ENCODE measurements at regions not wholly inside any gene's neighbourhood (a gene's known extent, or its start where the extent isn't known, plus 50 kb on each side); places are given as distances from the start of the nearest gene placed in this dataset.
"Not testable (repeated sequence)": the region's sequence is repeated elsewhere in the genome, so short reads cannot be mapped to it uniquely, and the experiment has no call there.

DNA sequence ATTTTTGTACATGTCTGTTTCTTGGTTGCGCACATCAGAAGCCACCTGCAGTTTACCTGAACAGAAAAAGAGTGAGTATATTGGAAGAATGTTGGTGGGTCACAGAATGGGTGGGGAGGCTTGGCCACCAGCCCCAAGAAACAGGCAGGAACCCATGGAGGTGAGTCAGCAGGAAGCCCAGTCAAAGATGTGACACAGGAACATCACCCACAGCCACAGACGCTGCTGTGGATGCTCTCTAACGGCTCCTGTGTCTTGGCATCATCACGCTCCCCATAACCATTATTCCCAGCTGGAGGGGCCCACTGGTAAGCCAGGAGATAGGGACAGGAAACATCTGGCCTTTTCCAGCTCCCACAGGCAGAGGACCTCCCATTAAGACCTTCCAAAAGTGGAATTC is 94.0 kb upstream of the WSB1 start:
- H3K4me3 ChIP-seq (replicated peaks in 1 of 2; ENCODE audit: low read depth in 2 of 2, low read length in 2 of 2) = no peak overlapping the region
- TF ChIP-seq, protein P1, sequence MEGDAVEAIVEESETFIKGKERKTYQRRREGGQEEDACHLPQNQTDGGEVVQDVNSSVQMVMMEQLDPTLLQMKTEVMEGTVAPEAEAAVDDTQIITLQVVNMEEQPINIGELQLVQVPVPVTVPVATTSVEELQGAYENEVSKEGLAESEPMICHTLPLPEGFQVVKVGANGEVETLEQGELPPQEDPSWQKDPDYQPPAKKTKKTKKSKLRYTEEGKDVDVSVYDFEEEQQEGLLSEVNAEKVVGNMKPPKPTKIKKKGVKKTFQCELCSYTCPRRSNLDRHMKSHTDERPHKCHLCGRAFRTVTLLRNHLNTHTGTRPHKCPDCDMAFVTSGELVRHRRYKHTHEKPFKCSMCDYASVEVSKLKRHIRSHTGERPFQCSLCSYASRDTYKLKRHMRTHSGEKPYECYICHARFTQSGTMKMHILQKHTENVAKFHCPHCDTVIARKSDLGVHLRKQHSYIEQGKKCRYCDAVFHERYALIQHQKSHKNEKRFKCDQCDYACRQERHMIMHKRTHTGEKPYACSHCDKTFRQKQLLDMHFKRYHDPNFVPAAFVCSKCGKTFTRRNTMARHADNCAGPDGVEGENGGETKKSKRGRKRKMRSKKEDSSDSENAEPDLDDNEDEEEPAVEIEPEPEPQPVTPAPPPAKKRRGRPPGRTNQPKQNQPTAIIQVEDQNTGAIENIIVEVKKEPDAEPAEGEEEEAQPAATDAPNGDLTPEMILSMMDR (IDR thresholded peaks at IDR 0.05; ENCODE audit: low read depth, low read length) = no peak
- DNase-seq (ENCODE audit: low read depth in 2 of 2) = peak; percentile 7 to 9

DNA sequence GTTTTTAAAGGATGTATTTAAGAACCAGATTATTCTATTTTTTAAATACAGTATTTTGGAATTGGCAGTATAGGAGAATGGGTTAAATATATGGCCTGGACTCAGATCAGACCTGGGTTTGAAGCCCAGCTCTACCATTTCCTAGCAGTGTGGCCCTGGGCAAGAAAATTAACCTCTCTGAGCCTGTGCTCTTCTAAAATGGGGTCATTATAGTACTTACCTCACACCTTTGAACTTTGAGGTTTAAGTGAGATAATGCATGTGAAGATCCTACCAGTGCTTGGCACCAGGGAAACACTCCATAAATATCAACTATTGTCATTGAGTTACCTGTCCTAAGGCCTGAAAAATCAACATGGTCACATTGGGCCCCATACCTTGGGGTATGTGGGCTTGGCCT is 93.4 kb upstream of the WSB1 start:
- TF ChIP-seq, protein P1 (IDR thresholded peaks at IDR 0.05; ENCODE audit: low read depth, low read length) = no peak
- H3K4me3 ChIP-seq (replicated peaks in 1 of 2; ENCODE audit: low read depth in 2 of 2, low read length in 2 of 2) = no peak overlapping the region
- no peak for DNase-seq (ENCODE audit: low read depth in 2 of 2)

DNA sequence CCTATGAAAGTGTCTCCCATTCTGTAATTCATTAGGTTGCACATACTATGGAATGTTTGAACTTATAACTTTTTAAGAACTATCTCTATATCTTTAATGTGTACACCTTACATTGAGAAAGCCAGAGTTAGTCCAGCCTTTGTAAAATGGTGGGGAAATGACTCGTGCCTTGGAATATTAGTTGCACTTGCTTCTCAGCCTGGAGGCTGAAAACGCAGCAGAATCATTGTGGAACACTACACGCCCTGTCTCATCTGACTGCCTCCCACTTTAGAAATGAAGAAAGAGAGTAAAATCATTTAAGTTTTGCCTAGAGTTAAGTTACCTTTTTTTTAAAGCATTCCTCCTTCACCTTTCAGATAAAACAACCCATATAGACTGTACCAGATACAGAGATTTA is 90.7 kb upstream of the WSB1 start:
- DNase-seq (ENCODE audit: low read depth in 2 of 2) = no peak
- H3K4me3 ChIP-seq (replicated peaks in 1 of 2; ENCODE audit: low read depth in 2 of 2, low read length in 2 of 2) = no peak overlapping the region
- TF ChIP-seq, protein P1 (IDR thresholded peaks at IDR 0.05; ENCODE audit: low read depth, low read length) = no peak

DNA sequence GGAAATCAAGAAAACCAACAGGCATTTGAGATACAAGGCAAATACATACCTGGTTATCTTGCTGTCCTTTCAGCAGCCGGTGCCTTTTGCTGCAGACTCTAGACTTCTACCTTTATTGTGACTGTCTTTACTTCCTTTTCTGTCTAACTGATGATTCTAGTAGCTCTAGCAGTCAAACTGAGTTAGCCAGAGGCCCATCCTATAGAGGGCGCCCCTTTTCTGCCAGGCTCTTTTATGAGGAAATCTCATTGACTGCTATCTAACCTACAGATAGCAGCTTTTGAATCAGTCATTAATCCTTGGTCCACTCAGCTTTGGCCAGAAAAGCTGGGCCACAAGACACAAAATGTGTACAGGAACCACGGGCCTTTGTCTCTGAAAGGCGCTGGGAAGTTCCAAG is 87.5 kb upstream of the WSB1 start:
- DNase-seq (ENCODE audit: low read depth in 2 of 2) = peak; percentile 4 to 9
- TF ChIP-seq, protein P1 (IDR thresholded peaks at IDR 0.05; ENCODE audit: low read depth, low read length) = peak; percentile 5
- H3K4me3 ChIP-seq (replicated peaks in 1 of 2; ENCODE audit: low read depth in 2 of 2, low read length in 2 of 2) = no peak overlapping the region

DNA sequence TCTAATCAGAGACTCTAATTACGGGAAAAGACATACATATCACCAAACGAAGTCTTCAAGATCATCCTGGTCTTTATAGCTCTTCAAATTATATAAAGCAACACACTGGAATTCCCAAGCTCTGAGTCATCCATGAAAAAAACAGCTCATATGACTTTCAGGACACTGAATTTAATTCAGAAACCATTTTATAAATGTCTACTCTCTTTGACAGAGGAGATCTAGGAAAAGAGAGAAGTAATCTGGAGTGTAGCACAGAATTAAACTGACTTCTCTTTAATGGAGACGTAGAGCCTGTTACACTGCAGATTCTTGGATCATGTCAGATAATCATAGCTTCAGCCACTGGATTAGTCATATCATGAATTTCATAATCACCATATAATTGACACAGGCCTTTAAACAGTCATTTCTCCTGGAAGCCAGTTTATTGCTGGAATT is 86.8 kb upstream of the WSB1 start:
- TF ChIP-seq, protein P1 (IDR thresholded peaks at IDR 0.05; ENCODE audit: low read depth, low read length) = no peak
- peak; percentile 60 to 82 for DNase-seq (ENCODE audit: low read depth in 2 of 2)

DNA sequence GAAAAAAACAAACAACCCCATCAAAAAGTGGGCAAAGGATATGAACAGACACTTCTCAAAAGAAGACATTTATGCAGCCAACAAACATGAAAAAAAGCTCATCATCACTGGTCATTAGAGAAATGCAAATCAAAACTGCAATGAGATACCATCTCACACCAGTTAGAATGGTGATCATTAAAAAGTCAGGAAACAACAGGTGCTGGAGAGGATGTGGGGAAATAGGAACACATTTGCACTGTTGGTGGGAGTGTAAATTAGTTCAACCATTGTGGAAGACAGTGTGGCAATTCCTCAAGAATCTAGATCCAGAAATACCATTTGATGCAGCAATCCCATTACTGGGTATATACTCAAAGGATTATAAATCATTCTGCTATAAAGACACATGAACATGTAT is 85.5 kb upstream of the WSB1 start:
- H3K4me3 ChIP-seq (replicated peaks in 1 of 2; ENCODE audit: low read depth in 2 of 2, low read length in 2 of 2); DNase-seq (ENCODE audit: low read depth in 2 of 2): not testable (repeated sequence)

More for the DNA sequence above, 86.8 kb upstream of the WSB1 start:
- H3K4me3 ChIP-seq (replicated peaks in 1 of 2; ENCODE audit: low read depth in 2 of 2, low read length in 2 of 2) = no peak overlapping the region

DNA sequence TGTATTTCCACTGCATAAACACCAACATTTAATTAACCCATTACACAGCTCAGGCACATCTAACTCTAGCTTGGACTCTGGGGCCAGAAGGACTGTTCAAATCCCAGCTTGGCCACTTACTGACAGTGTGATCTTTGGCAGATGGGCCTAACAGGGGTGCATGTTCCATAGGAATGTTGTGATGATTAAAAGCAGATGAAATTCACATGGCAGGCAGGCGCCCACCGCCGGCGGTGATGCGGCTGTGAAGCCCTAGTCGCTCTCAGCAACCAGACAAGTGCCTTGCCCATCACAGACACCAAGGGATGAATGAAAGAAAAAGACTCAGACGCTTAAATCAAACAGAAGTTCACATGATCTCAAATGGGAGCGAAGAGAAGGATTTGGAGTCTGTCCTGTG is 84.6 kb upstream of the WSB1 start:
- no peak overlapping the region for H3K4me3 ChIP-seq (replicated peaks in 1 of 2; ENCODE audit: low read depth in 2 of 2, low read length in 2 of 2)
- DNase-seq (ENCODE audit: low read depth in 2 of 2) = no peak
- TF ChIP-seq, protein P1 (IDR thresholded peaks at IDR 0.05; ENCODE audit: low read depth, low read length) = no peak

DNA sequence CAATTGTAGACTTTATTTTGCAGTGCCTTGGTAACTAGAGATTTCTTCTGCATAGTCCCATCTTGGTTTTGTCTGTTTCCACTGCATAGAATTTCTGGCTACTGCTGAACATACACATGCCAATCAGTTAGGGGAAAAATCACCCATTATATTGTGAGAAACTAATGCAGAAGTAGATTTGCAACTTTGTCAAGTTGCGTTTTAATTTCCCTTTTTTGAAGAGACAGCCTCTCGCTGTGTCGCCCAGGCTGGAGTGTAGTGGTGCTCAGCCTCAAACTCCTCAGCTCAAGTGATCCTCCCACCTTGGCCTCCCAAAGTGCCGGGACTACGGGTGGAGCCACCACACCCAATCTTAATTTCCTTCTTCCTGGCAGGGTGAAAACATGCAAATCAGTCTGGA is 83.1 kb upstream of the WSB1 start:
- not testable (repeated sequence) for DNase-seq (ENCODE audit: low read depth in 2 of 2); H3K4me3 ChIP-seq (replicated peaks in 1 of 2; ENCODE audit: low read depth in 2 of 2, low read length in 2 of 2)

Data from cardiac fibroblast (primary cell).